ENCODE measurements at regions not wholly inside any gene's neighbourhood (a gene's known extent, or its start where the extent isn't known, plus 50 kb on each side); places are given as distances from the start of the nearest gene placed in this dataset.

DNA sequence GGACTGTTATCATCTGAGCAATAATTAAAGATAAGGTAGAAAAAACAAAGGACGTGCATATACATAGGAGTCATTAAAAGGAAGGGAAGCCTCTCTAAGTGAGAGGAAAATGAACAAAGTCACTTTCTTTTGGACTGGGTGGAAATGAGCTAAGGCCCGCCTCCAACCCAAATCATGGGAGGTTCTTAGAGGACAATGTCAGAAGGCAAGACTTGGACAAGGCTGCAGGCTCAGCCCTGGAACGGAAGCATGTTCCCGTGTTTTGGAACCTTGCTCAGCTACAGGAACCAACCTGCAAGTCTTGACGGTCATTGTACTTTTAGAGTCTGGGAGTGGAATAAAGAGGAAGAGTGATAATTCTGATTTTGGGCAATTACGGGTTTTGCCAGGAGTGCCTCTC lies 59.4 kb upstream of the EPB41L3 start:
- no peak for DNase-seq (ENCODE audit: low spot score in 2 of 2)
- TF ChIP-seq, protein P1, sequence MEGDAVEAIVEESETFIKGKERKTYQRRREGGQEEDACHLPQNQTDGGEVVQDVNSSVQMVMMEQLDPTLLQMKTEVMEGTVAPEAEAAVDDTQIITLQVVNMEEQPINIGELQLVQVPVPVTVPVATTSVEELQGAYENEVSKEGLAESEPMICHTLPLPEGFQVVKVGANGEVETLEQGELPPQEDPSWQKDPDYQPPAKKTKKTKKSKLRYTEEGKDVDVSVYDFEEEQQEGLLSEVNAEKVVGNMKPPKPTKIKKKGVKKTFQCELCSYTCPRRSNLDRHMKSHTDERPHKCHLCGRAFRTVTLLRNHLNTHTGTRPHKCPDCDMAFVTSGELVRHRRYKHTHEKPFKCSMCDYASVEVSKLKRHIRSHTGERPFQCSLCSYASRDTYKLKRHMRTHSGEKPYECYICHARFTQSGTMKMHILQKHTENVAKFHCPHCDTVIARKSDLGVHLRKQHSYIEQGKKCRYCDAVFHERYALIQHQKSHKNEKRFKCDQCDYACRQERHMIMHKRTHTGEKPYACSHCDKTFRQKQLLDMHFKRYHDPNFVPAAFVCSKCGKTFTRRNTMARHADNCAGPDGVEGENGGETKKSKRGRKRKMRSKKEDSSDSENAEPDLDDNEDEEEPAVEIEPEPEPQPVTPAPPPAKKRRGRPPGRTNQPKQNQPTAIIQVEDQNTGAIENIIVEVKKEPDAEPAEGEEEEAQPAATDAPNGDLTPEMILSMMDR (IDR thresholded peaks at IDR 0.05) = no peak
- TF ChIP-seq EP300 (IDR thresholded peaks at IDR 0.05) = no peak
- no peak for TF ChIP-seq POLR2A (IDR thresholded peaks at IDR 0.05)
- no peak overlapping the region for H3K27ac ChIP-seq
- H3K36me3 ChIP-seq = no peaks in the 10 kb centered on the region
- 78 to 83% methylated on average over 6 of the region's 6 CpGs for WGBS, 2 donors
- no peaks in the 10 kb centered on the region for H3K9me3 ChIP-seq
- no peaks in the 10 kb centered on the region for H3K27me3 ChIP-seq
- H3K4me1 ChIP-seq = peaks cover 0 to 5% (median 0%) of the 10 kb centered on the region in 4 donors
- no peak overlapping the region for H3K4me3 ChIP-seq

DNA sequence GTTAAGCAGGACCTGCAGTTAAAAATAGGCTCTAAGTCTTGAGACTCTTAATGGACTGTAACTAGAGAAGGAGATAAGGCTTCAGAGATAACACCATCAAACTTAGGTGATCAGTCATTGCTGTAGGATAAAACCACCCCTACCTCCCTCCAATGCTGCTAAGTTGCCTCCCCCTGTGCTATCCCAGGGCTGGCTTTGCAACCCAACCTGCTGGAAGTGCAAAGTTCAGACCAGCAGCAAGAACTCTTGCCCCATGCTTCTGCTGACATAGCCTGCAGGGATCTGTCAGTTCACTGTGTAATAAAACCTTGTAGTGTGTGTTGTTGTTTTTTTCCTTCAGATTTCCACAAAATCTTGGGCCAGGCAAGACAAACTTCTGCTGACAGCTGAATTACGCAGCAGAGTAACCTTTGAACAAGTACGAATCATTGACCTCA lies 57.4 kb upstream of the EPB41L3 start:
- Histone ChIP-seq H3K4me3 (no peak overlapping the region), H3K9me3 (no peaks in the 10 kb centered on the region), H3K4me1 (peaks cover 0 to 5% (median 0%) of the 10 kb centered on the region in 4 donors), H3K27ac (no peak overlapping the region), H3K27me3 (no peaks in the 10 kb centered on the region), H3K36me3 (no peaks in the 10 kb centered on the region)
- no peak for DNase-seq (ENCODE audit: low spot score in 2 of 2)
- TF ChIP-seq, protein P1 (IDR thresholded peaks at IDR 0.05) = no peak
- TF ChIP-seq EP300 (IDR thresholded peaks at IDR 0.05) (no peak), POLR2A (IDR thresholded peaks at IDR 0.05) (no peak)
- 72% methylated on average over 2 of the region's 2 CpGs for WGBS, 2 donors

DNA sequence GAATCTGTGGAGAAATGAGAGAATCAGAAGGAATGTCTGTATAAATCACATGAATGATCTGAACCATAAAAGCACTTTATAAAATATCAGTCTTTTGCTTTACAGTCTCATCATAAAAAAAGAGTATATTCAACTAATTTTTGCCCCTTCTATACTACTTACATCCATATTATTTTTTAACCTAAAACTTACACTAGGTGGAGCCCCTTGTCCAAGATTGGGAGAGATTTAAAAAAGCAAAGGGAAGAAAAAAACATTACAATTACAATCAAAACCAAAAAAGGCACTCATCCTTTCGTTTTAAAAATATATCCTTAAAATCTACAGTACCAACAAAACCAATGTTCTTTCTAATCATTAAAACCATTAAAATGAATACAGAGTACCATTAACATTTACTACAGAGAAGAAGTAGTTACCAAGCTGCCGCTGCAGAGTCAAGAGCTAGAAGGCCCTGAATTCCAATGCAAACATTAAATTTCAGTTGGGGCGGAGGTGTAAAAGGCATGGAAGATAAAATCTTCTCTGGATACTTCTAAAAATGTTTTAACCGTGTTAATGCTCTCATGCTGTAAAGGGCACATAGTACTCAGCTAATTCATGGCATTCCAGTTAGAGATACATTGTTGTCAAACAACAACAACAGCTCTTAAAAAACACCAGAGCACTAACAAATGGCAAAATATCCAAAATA lies 56.7 kb upstream of the EPB41L3 start:
- H3K4me3 ChIP-seq = no peak overlapping the region
- 34 to 41% methylated on average over 4 of the region's 4 CpGs for WGBS, 2 donors
- no peak overlapping the region for H3K27ac ChIP-seq
- no peak for DNase-seq (ENCODE audit: low spot score in 2 of 2)
- no peaks in the 10 kb centered on the region for H3K36me3 ChIP-seq
- TF ChIP-seq, protein P1 (IDR thresholded peaks at IDR 0.05) = peak in 2 of 5 experiments; percentile 7 to 47
- TF ChIP-seq POLR2A (IDR thresholded peaks at IDR 0.05) = no peak
- no peaks in the 10 kb centered on the region for H3K9me3 ChIP-seq
- no peaks in the 10 kb centered on the region for H3K27me3 ChIP-seq
- peaks cover 0 to 5% (median 0%) of the 10 kb centered on the region in 4 donors for H3K4me1 ChIP-seq

DNA sequence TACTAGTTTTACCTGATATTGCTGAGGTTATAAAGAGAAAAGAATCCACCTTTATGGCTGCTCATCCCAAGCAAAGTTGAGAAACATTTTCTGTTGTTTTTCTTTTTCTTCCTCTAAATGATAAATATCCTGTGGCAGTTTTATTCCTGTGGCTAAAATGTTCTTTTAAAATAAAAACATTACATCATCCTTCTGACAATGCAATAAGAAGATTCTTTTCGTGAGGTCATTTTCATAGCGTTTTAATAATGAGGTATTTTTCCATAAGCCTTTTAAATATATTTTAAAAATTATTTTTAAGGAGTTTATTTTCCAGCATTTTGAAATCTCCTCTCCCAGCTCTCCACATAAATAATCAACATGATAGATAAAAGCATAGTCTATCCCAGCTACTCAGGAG lies 52.8 kb upstream of the EPB41L3 start:
- 55 to 64% methylated on average over 2 of the region's 2 CpGs for WGBS, 2 donors
- Histone ChIP-seq H3K27ac (no peak overlapping the region), H3K4me1 (peaks cover 0 to 5% (median 0%) of the 10 kb centered on the region in 4 donors)

More for the DNA sequence above, 52.8 kb upstream of the EPB41L3 start:
- TF ChIP-seq POLR2A (IDR thresholded peaks at IDR 0.05) = no peak
- no peak for TF ChIP-seq EP300 (IDR thresholded peaks at IDR 0.05)
- TF ChIP-seq, protein P1 (IDR thresholded peaks at IDR 0.05) = no peak
- H3K27me3 ChIP-seq = no peaks in the 10 kb centered on the region
- peaks cover 0 to under 1% (median 0%) of the 10 kb centered on the region in 4 donors for H3K9me3 ChIP-seq
- H3K4me3 ChIP-seq = no peak overlapping the region
- no peak for DNase-seq (ENCODE audit: low spot score in 2 of 2)
- H3K36me3 ChIP-seq = no peaks in the 10 kb centered on the region

Data from tibial nerve (tissue), 4 donors.